GM12891 (cell line): ENCODE measurements at regions not wholly inside any gene's neighbourhood (a gene's known extent, or its start where the extent isn't known, plus 50 kb on each side); places are given as distances from the start of the nearest gene placed in this dataset.

ENCODE experiments used
- PAX5 ChIP-seq: IDR thresholded peaks from 2 replicates; pipeline ENCODE4 v1.6.1; 2011; ENCODE audit warnings: low read length, moderate library complexity, mild to moderate bottlenecking; ENCODE audit not compliant: insufficient read depth, severe bottlenecking
- POLR2A ChIP-seq: IDR thresholded peaks from 2 replicates; pipeline ENCODE4 v1.6.1; 2011; ENCODE audit warnings: low read depth, low read length, control low read depth
- POLR2AphosphoS5 ChIP-seq: IDR thresholded peaks from 2 replicates; pipeline ENCODE4 v1.6.1; 2011; ENCODE audit warnings: low read depth, low read length, control low read depth
- TAF1 ChIP-seq: IDR thresholded peaks from 2 replicates; pipeline ENCODE4 v1.6.1; 2011; ENCODE audit warnings: low read depth, low read length, control low read depth

- TF ChIP-seq POLR2AphosphoS5, result no peak
- no peak for TF ChIP-seq TAF1
- TF ChIP-seq POLR2A, result no peak
- no peak for TF ChIP-seq PAX5
Observed at GRCh38 chr12:127245437-127245836, 1021.5 kb upstream of the TMEM132C start.
